ENCODE measurements at regions not wholly inside any gene's neighbourhood (a gene's known extent, or its start where the extent isn't known, plus 50 kb on each side); places are given as distances from the start of the nearest gene placed in this dataset.

DNA sequence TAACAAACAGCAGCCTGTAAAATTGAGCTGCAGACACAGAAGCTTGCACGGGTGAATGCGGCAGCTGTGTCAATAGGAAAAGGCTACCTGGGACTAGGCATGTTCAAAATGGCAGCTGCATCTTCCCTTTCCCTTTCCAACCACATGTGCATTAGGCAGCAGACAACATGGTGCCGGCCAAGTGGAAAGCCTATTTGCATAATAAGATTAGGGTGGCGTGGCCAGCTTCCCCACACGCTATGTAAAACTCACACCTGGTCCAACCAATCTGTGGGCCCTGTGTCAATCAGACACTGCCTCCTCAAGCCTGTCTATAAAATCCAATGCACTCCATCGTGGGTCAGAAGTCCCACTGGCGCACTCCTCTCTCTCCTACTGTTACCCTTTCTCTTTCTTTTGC lies 61.0 kb upstream of the RBBP6 start (continued):
- TF ChIP-seq CBX2 (IDR thresholded peaks at IDR 0.05; ENCODE audit: low read depth, low read length) (no peak), CBX2 (CRISPR knock-in tag; IDR thresholded peaks at IDR 0.05; ENCODE audit: low read depth) (no peak), MEF2D (CRISPR knock-in tag; IDR thresholded peaks at IDR 0.05) (no peak)
- TF ChIP-seq, protein P1, sequence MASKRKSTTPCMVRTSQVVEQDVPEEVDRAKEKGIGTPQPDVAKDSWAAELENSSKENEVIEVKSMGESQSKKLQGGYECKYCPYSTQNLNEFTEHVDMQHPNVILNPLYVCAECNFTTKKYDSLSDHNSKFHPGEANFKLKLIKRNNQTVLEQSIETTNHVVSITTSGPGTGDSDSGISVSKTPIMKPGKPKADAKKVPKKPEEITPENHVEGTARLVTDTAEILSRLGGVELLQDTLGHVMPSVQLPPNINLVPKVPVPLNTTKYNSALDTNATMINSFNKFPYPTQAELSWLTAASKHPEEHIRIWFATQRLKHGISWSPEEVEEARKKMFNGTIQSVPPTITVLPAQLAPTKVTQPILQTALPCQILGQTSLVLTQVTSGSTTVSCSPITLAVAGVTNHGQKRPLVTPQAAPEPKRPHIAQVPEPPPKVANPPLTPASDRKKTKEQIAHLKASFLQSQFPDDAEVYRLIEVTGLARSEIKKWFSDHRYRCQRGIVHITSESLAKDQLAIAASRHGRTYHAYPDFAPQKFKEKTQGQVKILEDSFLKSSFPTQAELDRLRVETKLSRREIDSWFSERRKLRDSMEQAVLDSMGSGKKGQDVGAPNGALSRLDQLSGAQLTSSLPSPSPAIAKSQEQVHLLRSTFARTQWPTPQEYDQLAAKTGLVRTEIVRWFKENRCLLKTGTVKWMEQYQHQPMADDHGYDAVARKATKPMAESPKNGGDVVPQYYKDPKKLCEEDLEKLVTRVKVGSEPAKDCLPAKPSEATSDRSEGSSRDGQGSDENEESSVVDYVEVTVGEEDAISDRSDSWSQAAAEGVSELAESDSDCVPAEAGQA (IDR thresholded peaks at IDR 0.05; ENCODE audit: low read depth): no peak
- TF ChIP-seq, protein P1 (CRISPR knock-in tag; IDR thresholded peaks at IDR 0.05; ENCODE audit: borderline replicate concordance): no peak
- TF ChIP-seq, protein P2, sequence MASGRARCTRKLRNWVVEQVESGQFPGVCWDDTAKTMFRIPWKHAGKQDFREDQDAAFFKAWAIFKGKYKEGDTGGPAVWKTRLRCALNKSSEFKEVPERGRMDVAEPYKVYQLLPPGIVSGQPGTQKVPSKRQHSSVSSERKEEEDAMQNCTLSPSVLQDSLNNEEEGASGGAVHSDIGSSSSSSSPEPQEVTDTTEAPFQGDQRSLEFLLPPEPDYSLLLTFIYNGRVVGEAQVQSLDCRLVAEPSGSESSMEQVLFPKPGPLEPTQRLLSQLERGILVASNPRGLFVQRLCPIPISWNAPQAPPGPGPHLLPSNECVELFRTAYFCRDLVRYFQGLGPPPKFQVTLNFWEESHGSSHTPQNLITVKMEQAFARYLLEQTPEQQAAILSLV (CRISPR knock-in tag; IDR thresholded peaks at IDR 0.05; ENCODE audit: borderline replicate concordance): no peak

DNA sequence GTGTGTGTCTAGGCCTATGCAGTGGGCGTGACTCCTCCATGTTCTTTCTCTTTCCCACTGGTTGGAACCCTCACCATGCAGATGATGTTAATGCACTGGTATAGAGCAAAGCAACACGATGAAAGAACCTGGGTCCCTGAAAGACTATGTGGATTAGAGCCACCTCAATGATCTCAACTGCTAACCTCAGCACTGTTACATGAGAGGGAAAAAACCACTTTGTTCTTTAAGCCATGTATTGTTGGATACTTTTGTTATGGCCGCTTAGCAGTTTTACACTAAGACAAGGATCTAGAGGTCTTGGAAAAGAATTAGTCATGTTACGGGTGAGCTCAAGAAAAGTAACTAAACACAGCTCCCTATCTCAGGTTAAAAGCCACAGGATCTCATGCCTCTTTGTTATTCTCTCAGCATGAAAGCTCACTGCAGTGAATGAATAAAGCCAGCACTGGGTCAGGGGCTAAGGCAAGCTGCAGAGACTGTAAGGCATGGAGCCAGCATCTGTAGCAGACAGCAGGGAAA lies 56.6 kb upstream of the RBBP6 start:
- no peaks in the 10 kb centered on the region for H4K20me1 ChIP-seq (ENCODE audit: insufficient read depth, low read length)
- TF ChIP-seq, protein P3, sequence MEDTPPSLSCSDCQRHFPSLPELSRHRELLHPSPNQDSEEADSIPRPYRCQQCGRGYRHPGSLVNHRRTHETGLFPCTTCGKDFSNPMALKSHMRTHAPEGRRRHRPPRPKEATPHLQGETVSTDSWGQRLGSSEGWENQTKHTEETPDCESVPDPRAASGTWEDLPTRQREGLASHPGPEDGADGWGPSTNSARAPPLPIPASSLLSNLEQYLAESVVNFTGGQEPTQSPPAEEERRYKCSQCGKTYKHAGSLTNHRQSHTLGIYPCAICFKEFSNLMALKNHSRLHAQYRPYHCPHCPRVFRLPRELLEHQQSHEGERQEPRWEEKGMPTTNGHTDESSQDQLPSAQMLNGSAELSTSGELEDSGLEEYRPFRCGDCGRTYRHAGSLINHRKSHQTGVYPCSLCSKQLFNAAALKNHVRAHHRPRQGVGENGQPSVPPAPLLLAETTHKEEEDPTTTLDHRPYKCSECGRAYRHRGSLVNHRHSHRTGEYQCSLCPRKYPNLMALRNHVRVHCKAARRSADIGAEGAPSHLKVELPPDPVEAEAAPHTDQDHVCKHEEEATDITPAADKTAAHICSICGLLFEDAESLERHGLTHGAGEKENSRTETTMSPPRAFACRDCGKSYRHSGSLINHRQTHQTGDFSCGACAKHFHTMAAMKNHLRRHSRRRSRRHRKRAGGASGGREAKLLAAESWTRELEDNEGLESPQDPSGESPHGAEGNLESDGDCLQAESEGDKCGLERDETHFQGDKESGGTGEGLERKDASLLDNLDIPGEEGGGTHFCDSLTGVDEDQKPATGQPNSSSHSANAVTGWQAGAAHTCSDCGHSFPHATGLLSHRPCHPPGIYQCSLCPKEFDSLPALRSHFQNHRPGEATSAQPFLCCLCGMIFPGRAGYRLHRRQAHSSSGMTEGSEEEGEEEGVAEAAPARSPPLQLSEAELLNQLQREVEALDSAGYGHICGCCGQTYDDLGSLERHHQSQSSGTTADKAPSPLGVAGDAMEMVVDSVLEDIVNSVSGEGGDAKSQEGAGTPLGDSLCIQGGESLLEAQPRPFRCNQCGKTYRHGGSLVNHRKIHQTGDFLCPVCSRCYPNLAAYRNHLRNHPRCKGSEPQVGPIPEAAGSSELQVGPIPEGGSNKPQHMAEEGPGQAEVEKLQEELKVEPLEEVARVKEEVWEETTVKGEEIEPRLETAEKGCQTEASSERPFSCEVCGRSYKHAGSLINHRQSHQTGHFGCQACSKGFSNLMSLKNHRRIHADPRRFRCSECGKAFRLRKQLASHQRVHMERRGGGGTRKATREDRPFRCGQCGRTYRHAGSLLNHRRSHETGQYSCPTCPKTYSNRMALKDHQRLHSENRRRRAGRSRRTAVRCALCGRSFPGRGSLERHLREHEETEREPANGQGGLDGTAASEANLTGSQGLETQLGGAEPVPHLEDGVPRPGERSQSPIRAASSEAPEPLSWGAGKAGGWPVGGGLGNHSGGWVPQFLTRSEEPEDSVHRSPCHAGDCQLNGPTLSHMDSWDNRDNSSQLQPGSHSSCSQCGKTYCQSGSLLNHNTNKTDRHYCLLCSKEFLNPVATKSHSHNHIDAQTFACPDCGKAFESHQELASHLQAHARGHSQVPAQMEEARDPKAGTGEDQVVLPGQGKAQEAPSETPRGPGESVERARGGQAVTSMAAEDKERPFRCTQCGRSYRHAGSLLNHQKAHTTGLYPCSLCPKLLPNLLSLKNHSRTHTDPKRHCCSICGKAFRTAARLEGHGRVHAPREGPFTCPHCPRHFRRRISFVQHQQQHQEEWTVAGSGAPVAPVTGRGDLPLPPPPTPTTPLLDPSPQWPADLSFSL (CRISPR knock-in tag; IDR thresholded peaks at IDR 0.05): no peak
- TF ChIP-seq ZFP1 (CRISPR knock-in tag; IDR thresholded peaks at IDR 0.05): no peak
- TF ChIP-seq, protein P4, sequence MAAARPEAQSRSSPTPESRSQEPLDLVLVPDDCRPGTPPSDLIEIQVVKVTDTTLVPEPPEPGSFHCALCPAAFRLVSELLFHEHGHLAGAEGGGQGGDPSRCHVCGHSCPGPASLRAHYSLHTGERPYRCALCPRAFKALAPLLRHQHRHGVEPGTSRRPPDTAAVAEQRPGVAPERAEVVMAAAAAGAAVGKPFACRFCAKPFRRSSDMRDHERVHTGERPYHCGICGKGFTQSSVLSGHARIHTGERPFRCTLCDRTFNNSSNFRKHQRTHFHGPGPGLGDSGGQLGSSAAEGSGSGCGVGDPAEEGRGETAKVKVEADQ (CRISPR knock-in tag; IDR thresholded peaks at IDR 0.05; ENCODE audit: borderline replicate concordance): no peak

More for the DNA sequence above, 56.6 kb upstream of the RBBP6 start:
- no peak overlapping the region for H3K4me3 ChIP-seq (replicated peaks in 1 of 3; ENCODE audit: insufficient read depth in 1 of 3, low read depth in 2 of 3, low read length in 3 of 3)
- intact Hi-C loops (cut with micrococcal nuclease; ENCODE audit: unreplicated experiment): no loop called here
- H3K27ac ChIP-seq (ENCODE audit: extremely low read length, insufficient read depth, low read length): no peak overlapping the region
- FAIRE-seq (no peak), DNase-seq (ENCODE audit: low spot score) (no peak), ATAC-seq (no peak)
- no peak overlapping the region for H3K4me2 ChIP-seq (ENCODE audit: low read depth, low read length)
- in situ Hi-C loops (cut with HindIII; ENCODE audit: extremely low pct_ligation_motif_present, low pct_unique_long_range_greater_than_20kb): no loop called here
- ChIA-PET CTCF (ENCODE audit: low intra/inter-chr PET ratio, low total read pairs) (no interaction called here), POLR2A (no interaction called here)
- WGBS (ENCODE audit: low lambda C conversion rate): 3% methylated on average over 4 of the region's 4 CpGs
- no peaks in the 10 kb centered on the region for H3K36me3 ChIP-seq (replicated peaks in 1 of 2; ENCODE audit: control insufficient read depth in 1 of 2, insufficient read depth in 2 of 2, low read length in 2 of 2)
- no peaks in the 10 kb centered on the region for H3K4me1 ChIP-seq (ENCODE audit: insufficient read depth, low read length)
- no peak overlapping the region for H3K9ac ChIP-seq (ENCODE audit: insufficient read depth, low read depth, low read length)
- no TSS peak for BruUV-seq (replicated peaks)
- peaks cover 2% of the 10 kb centered on the region; the same call in 1 of the 2 replicates for H3K9me3 ChIP-seq (ENCODE audit: low read length)
- H2AFZ ChIP-seq (ENCODE audit: low read length): no peak overlapping the region
- no peaks in the 10 kb centered on the region for H3K79me2 ChIP-seq (ENCODE audit: insufficient read depth, low read length)
- peaks cover 0 to 33% of the 10 kb centered on the region in 2 experiments; a peak in 2 of 5 replicates for H3K27me3 ChIP-seq (ENCODE audit: control insufficient read depth in 1 of 2, insufficient read depth in 2 of 2, low read length in 2 of 2)
